ENCODE measurements at regions not wholly inside any gene's neighbourhood (a gene's known extent, or its start where the extent isn't known, plus 50 kb on each side); places are given as distances from the start of the nearest gene placed in this dataset.

DNA sequence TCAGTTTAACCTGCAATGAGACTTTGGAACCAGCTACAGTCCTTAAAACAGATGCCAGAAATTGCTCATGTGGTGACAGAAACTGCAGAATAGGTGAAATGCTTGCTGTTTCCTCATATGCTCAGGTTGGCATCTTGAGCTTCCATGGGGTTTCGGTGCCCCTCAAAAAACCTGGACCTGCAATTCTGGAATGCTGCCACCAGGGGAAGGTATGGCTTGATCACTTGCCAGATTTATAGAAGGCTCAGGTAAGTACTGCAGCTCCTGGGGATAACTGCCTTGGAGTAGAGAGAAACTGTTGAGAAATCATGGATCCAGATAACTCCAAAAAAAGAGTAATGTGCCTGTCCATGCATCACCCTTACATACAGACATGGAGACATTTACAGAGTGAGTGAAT, 113.0 kb downstream of the CTTN start:
- TF ChIP-seq EGR1 (IDR thresholded peaks at IDR 0.05) (no peak), TCF12 (IDR thresholded peaks at IDR 0.05; ENCODE audit: low read depth) (no peak), TAF1 (IDR thresholded peaks at IDR 0.05; ENCODE audit: low read depth) (no peak), NFIC (IDR thresholded peaks at IDR 0.05) (no peak), CREB1 (IDR thresholded peaks at IDR 0.05; ENCODE audit: low read depth) (no peak), TEAD4 (IDR thresholded peaks at IDR 0.05) (no peak), YY1 (IDR thresholded peaks at IDR 0.05; ENCODE audit: low read depth) (no peak), CEBPB (IDR thresholded peaks at IDR 0.05) (no peak), FOXM1 (IDR thresholded peaks at IDR 0.05; ENCODE audit: borderline replicate concordance, low read depth) (no peak), RAD21 (IDR thresholded peaks at IDR 0.05; ENCODE audit: low read depth) (no peak), EP300 (IDR thresholded peaks at IDR 0.05; ENCODE audit: borderline replicate concordance) (no peak), ZBTB7A (IDR thresholded peaks at IDR 0.05; ENCODE audit: low read depth) (no peak), REST (IDR thresholded peaks at IDR 0.05; ENCODE audit: low read depth) (no peak)
- TF ChIP-seq, protein P1, sequence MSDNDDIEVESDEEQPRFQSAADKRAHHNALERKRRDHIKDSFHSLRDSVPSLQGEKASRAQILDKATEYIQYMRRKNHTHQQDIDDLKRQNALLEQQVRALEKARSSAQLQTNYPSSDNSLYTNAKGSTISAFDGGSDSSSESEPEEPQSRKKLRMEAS (IDR thresholded peaks at IDR 0.05) = no peak
- TF ChIP-seq, protein P2, sequence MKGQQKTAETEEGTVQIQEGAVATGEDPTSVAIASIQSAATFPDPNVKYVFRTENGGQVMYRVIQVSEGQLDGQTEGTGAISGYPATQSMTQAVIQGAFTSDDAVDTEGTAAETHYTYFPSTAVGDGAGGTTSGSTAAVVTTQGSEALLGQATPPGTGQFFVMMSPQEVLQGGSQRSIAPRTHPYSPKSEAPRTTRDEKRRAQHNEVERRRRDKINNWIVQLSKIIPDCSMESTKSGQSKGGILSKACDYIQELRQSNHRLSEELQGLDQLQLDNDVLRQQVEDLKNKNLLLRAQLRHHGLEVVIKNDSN (IDR thresholded peaks at IDR 0.05) = no peak

DNA sequence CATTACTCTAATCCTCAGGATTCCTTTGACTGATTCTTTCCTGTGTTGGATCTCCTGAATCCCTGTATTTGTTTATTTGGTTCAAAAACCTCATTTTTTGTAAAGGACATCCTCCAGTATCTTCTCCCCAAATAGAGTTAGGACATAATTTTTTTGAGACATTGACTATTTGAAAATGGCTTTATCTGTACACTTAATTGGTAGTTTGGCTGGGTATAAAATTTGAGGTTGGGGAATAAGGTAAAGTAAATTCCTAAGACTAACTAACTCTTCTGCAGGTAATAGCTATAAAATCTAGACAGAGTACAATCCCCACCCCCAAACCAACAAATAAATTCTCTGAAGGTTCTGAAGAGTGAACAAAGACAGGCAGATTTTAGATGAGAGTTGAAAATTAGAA, 114.4 kb downstream of the CTTN start:
- TF ChIP-seq CREB1 (IDR thresholded peaks at IDR 0.05; ENCODE audit: low read depth) (no peak), ZBTB7A (IDR thresholded peaks at IDR 0.05; ENCODE audit: low read depth) (no peak), CEBPB (IDR thresholded peaks at IDR 0.05) (no peak), TCF12 (IDR thresholded peaks at IDR 0.05; ENCODE audit: low read depth) (no peak), TEAD4 (IDR thresholded peaks at IDR 0.05) (no peak), REST (IDR thresholded peaks at IDR 0.05; ENCODE audit: low read depth) (no peak), YY1 (IDR thresholded peaks at IDR 0.05; ENCODE audit: low read depth) (no peak), EGR1 (IDR thresholded peaks at IDR 0.05) (no peak), RAD21 (IDR thresholded peaks at IDR 0.05; ENCODE audit: low read depth) (no peak), TAF1 (IDR thresholded peaks at IDR 0.05; ENCODE audit: low read depth) (no peak), EP300 (IDR thresholded peaks at IDR 0.05; ENCODE audit: borderline replicate concordance) (no peak), FOXM1 (IDR thresholded peaks at IDR 0.05; ENCODE audit: borderline replicate concordance, low read depth) (no peak), NFIC (IDR thresholded peaks at IDR 0.05) (no peak)
- TF ChIP-seq, protein P1 (IDR thresholded peaks at IDR 0.05) = no peak
- TF ChIP-seq, protein P2 (IDR thresholded peaks at IDR 0.05) = no peak

DNA sequence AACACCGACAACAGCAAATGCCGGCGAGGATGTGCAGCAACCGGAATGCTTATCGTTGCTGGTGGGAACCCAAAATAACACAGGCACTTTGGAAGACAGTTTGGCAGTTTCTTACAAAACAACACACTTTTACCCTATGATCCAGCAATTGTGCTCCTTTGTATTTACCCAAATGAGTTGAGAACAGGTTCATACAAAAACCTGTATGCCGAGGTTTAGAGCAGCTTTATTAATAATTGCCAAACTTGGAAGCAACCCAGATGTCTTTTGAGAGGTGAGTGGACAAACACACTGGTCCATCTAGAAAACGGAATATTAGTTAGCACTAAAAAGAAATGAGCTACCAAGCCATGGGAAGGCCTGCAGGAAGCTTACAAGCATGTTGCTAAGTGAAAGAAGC, 118.9 kb downstream of the CTTN start:
- TF ChIP-seq RAD21 (IDR thresholded peaks at IDR 0.05; ENCODE audit: low read depth) = no peak
- TF ChIP-seq EP300 (IDR thresholded peaks at IDR 0.05; ENCODE audit: borderline replicate concordance) = no peak
- no peak for TF ChIP-seq CREB1 (IDR thresholded peaks at IDR 0.05; ENCODE audit: low read depth)
- no peak for TF ChIP-seq YY1 (IDR thresholded peaks at IDR 0.05; ENCODE audit: low read depth)
- no peak for TF ChIP-seq TEAD4 (IDR thresholded peaks at IDR 0.05)
- no peak for TF ChIP-seq EGR1 (IDR thresholded peaks at IDR 0.05)
- TF ChIP-seq REST (IDR thresholded peaks at IDR 0.05; ENCODE audit: low read depth) = no peak
- TF ChIP-seq TAF1 (IDR thresholded peaks at IDR 0.05; ENCODE audit: low read depth) = no peak
- TF ChIP-seq CEBPB (IDR thresholded peaks at IDR 0.05) = no peak
- no peak for TF ChIP-seq FOXM1 (IDR thresholded peaks at IDR 0.05; ENCODE audit: borderline replicate concordance, low read depth)
- no peak for TF ChIP-seq ZBTB7A (IDR thresholded peaks at IDR 0.05; ENCODE audit: low read depth)
- TF ChIP-seq TCF12 (IDR thresholded peaks at IDR 0.05; ENCODE audit: low read depth) = no peak
- TF ChIP-seq NFIC (IDR thresholded peaks at IDR 0.05) = no peak
- TF ChIP-seq, protein P2 (IDR thresholded peaks at IDR 0.05) = no peak
- TF ChIP-seq, protein P1 (IDR thresholded peaks at IDR 0.05) = no peak
